ENCODE measurements at regions not wholly inside any gene's neighbourhood (a gene's known extent, or its start where the extent isn't known, plus 50 kb on each side); places are given as distances from the start of the nearest gene placed in this dataset.

DNA sequence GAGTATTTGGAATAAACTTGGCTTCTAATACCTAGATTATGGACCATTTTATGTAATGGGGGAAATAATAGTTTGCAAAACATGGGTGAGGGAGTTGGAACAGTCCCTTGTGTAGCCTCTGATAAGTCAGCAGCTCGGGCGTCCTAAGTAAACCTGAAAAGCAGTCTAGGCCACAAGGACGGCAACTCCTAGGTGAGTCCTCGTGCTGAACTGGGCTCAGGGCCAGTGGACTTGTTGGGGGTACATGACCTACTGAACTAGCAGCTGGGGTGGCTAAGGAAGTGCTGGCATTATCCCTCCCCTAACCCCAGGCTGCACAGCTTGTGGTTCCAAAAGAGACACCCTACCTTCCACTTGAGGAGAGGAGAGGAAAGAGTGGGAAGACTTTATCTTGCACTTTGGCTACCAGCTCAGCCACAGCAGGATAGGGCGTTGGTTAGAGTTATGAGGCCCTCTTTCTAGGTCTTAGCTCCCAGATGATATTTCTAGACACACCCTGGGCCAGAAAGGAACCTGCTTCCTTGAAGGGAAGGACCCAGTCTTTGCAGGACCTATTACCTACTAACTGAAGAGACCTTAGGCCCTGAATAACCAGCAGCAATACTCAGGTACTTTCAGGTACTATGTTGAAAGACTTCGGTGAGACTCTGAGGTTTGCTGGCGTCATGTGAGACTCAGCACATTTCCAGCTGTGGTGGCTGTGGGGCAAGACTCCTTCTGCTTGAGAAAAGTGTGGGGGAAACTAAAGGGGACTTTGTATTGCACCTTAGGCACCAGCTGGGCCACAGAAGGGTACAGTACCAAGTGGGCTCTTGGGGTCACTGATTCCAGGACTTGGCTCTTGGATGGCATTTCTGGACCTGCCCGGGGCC, 71.0 kb downstream of the AQP4 start:
- no peak for DNase-seq (ENCODE audit: low spot score)

DNA sequence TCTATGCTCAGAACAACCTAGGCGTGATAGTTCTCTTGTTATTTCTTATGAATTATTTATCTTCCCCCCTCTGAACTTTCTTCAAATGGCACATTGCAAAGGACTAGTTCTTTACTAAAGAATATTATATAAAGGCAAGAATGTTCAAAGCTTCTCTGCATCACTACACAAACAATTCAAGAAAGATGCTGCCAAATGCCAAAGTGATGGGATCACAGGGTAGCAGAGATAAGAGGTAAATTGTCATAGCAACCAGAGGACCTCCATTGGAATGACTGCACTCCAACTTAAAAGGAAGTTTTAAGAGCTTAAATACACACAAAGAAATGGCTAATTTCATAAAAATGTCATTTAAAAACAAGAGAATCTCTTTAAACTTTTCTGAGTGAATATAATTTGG, 72.8 kb downstream of the AQP4 start:
- no peak for DNase-seq (ENCODE audit: low spot score)

DNA sequence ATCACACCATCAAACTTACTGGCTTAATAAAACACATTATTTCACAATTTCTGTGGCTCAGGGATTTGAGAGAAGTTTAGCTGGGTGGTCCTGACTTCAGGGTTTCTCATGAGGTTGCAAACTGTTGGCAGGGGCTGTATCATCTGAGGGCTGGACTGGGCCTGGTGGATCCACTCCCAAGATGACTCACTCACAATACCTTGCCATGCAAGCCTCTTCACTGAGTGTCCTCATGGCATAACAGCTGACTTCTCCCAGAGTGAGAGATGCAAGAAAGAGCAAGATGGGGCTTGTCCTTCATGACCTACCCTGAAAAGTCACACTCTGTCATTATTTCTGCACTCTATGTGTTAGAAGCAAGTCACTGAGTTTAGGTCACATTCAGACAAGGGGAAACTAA, 73.8 kb downstream of the AQP4 start:
- no peak for DNase-seq (ENCODE audit: low spot score)

- DNase-seq (ENCODE audit: low spot score) = no peak
Measured at GRCh38 chr18:26784599-26784998, 80.9 kb downstream of the AQP4 start.

- no peak for DNase-seq (ENCODE audit: low spot score)
Measured at GRCh38 chr18:26783170-26783569, 82.3 kb downstream of the AQP4 start.

DNA sequence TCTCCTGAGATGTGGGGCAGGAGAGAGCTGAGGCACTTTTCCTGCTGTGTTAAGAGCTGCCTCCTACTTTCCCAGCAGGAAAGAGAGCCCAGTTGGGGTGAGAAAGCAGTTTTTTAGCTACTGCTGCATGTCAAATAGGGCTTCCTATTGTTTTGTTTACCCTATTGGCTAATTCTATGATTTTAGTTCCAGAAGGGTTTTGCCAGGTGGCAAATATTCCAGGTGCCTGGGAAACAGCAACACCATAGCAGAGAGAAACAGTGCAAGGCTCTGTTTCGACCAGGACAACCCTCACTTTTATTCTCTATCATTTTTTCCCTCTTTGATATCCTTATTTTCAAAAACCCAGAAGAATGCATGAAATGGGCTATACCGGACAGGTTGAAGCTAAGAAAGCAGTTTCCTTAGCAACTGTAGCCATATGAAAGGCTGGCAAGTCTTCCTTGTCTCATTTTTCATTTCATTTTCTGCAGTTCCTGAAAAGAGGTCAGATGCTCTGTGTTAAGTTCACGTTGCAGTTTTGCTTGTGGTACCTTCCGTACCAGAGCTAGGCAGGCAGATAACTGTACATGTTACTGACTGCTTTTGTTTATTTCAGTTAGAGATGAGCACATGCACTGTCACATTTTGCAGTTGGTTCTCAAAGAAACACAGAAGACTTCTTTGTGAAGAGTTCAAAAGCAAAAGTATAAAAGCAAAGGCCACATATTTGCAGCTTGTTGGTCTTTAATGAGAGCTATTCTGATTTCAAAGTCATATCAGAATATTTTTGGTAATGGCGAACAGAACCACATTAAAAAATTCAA, 84.8 kb downstream of the AQP4 start:
- no peak for DNase-seq (ENCODE audit: low spot score)

GRCh38 chr18:26778054-26778393, 87.5 kb downstream of the AQP4 start:
- no peak for DNase-seq (ENCODE audit: low spot score)

DNA sequence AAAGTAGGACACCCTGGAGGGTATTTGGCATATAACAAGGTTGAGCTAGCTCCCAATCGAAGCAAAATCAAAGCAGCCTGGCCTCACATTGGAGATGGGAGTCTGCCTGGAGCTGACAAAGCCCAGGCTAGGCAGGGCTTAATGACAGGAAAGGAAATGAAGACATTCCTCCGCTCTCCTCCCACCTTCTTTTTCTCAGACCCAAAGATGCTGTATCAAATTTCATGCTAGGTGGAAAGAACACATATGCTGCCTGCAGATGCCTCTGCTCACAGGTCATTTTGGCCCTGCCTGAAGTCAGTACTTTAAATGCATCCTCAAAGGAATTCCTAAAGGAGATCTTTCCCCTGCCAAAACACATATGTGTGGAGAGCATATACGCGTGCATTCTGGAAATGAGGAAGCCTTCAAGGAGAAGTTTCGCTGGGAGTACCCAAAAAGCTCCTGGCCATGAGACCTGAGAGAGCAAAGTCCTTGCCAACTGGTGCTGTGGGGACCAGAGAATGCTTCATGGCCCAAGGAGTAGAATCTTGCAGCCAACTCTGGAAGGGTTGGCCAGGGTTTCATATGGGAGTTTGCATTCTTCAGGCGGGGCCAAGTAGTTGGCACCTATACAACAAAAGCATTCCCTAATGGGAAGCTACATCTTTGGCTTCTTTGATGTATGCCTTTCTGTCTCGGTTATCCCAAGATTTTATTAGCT, 88.0 kb downstream of the AQP4 start:
- DNase-seq (ENCODE audit: low spot score) = no peak

DNA sequence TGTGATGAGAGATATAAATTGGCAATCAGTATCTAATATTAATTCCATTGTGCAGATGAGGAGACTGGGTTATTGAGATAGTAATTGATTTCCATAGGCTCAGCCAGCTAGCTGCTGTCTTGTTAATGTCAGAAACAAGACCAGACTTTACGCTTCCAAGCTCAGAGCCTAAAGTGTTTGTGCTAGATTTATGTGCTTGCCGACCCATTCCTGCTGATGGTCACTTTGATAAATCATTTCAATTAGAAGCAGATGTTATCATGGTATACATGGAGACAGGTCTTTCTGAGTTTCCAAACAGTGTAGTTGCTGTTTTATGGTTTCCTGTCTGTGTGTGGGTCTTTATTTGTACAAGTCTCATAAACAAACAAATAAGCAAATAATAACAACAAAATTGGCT, 92.8 kb downstream of the AQP4 start:
- DNase-seq (ENCODE audit: low spot score) = no peak

GRCh38 chr18:26771524-26771923, 94.0 kb downstream of the AQP4 start:
- DNase-seq (ENCODE audit: low spot score) = no peak

- no peak for DNase-seq (ENCODE audit: low spot score)
Measured at GRCh38 chr18:26768385-26768784, 97.1 kb downstream of the AQP4 start.

DNA sequence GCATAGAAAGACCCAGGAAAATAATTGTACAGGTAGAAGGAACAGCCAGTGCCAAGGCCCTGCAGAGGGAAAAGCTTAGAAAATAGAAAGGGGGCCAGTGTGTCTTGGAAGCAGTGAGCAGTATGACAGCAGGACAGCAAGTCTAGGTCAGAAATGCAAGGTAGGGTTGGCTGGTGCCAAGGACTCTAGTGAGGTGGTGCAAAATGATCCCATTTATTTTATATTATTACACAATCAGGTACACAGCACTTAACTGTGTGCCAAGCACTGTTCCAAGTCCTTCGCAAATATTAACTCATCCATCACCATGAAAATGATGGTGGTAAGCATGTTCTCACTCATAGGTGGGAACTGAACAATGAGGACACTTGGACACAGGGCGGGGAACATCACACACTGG, 100.0 kb downstream of the AQP4 start:
- DNase-seq (ENCODE audit: low spot score) = no peak

- DNase-seq (ENCODE audit: low spot score) = no peak
Measured at GRCh38 chr18:26764586-26764985, 100.9 kb downstream of the AQP4 start.

- no peak for DNase-seq (ENCODE audit: low spot score)
Measured at GRCh38 chr18:26764177-26764576, 101.3 kb downstream of the AQP4 start.

DNA sequence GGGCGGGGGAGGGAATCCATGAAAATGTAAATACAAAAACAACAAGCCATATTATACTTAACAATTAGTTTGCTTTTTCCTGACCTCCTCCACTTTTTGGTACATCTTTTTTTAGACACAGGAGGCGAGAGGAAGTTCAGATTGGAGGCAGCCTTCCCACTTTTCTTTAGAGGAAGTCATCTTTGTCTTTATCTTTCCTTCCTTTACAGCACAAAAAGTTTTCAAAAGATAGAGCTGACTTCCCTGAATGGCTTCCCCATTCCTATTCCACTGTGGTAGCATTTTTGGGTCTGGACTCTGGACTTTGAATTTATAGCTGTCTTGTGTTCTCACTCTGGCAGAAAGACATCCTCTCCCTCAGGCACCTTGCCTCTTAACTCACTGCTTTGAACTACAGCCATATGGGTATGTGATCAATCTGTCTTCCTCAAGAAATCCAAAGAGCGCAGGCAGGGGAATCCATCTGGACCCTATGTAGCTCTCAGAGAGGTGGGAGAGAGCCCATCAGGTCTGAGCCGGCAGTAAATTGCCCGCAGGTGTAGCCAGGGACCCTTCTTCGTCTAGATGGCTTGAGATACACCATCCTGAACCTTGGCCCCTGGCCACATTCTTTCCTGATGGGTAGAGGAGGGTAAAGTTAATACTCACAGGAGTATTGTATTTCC, 101.9 kb downstream of the AQP4 start:
- DNase-seq (ENCODE audit: low spot score) = no peak

- no peak for DNase-seq (ENCODE audit: low spot score)
Measured at GRCh38 chr18:26757263-26758019, 108.1 kb downstream of the AQP4 start.

DNA sequence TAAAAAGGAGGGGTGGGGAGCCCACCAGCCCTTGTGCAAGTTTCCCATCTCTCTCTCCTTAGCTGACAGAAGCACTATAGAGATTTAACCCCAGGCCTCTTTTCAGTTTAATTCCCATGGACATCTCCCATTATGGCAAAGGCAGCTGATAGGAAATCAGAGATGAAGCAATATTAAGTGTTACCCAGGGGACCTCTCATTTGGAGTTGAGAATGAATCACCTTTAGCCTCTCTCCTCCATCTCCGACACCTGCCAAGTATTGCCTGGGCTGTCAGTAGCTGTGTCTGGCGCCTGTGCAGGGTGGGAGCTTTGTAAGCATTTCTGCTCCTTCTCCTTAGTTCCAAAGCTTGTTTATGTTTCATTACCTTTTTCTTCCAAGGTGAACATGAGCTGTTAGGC, 109.0 kb downstream of the AQP4 start:
- no peak for DNase-seq (ENCODE audit: low spot score)

DNA sequence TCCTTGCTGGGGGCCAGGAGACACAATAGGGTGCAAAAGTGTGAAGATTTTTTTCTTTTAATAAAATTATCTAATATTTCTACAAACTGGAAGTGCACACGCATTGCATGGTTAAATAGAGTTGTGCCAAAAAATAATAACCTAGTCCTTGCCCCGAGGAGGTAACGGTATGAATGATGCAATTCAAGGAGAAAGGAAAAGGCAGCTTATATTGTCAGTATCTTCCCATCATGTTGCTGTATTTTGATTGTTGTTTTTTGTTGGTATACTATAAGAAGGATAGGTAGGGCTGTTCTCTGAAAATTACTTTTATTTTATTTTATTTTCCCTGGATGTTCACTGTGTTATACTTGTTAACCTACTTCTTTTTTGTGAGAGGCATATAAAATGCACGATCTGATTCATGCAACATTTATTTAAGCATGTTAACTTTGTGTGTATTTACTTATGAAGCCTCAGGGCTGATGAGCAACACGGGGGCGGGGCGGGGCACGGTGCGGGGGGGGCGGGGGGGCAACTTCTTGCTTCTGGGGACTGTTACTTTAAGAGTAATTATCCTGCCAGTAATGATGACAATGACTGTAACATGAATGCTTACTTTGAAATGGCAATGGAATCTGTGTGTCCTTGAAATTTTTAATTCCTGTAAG, 118.6 kb downstream of the AQP4 start:
- no peak for DNase-seq (ENCODE audit: low spot score)

DNA sequence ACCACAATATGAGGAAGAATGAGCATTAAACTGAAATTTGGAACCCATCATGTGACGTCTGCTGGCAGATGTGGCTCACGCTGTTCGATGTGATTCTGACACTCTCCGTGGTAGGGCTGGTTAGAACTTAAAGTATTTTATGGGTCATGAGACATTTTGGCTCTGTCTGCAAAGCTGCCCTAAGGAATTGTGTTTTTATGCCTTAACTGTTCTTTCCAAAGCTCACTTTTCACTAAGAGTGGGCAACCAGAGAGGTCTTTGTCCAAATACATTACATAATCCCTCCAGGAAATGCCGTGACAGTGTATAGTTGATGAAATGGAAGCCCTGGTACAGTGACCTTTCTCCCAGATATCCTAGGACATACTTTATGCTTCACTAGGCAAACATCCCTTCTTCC, 119.1 kb downstream of the AQP4 start:
- no peak for DNase-seq (ENCODE audit: low spot score)

GRCh38 chr18:26745288-26746181, 120.0 kb downstream of the AQP4 start:
- DNase-seq (ENCODE audit: low spot score) = no peak

Measured in SW480 (cell line).